Activated CD4-positive, alpha-beta T cell treated with anti-CD3 and anti-CD28 coated beads, Interleukin-2, amount 10 ng/mL, durations not matched to agents 7 days and 5 days (primary cell): ENCODE measurements at regions not wholly inside any gene's neighbourhood (a gene's known extent, or its start where the extent isn't known, plus 50 kb on each side); places are given as distances from the start of the nearest gene placed in this dataset.

Source experiments
- CTCF ChIA-PET: fragments of 350-600 bp; sonication (Branson Sonifier 250); formaldehyde crosslinking; loops from one replicate; lab custom pipeline; 2021; ENCODE audit warnings: antibody characterized with exemption; lab: Charles Lee
- POLR2A ChIA-PET: fragments of 350-600 bp; sonication (Branson Sonifier 250); formaldehyde crosslinking; loops from one replicate; lab custom pipeline; 2021; ENCODE audit warnings: antibody characterized with exemption; lab: Charles Lee
- DNase-seq: peaks from one replicate; pipeline ENCODE4 v3.0.0-alpha.2; 2020
- H3K27ac Mint-ChIP-seq: one replicate; pipeline ENCODE4 v1.8.0; 2021; ENCODE audit warnings: mild to moderate bottlenecking, moderate library complexity, mixed read lengths
- H3K27me3 Mint-ChIP-seq: one replicate; pipeline ENCODE4 v1.8.0; 2021; ENCODE audit warnings: mixed read lengths
- H3K36me3 Mint-ChIP-seq: one replicate; pipeline ENCODE4 v1.8.0; 2021; ENCODE audit warnings: low read depth, mixed read lengths
- H3K4me1 Mint-ChIP-seq: one replicate; pipeline ENCODE4 v1.8.0; 2021; ENCODE audit warnings: mixed read lengths
- H3K4me3 Mint-ChIP-seq: one replicate; pipeline ENCODE4 v1.8.0; 2021; ENCODE audit warnings: mild to moderate bottlenecking, moderate library complexity, mixed read lengths
- H3K9me3 Mint-ChIP-seq: one replicate; pipeline ENCODE4 v1.8.0; 2021; ENCODE audit warnings: mixed read lengths

DNA sequence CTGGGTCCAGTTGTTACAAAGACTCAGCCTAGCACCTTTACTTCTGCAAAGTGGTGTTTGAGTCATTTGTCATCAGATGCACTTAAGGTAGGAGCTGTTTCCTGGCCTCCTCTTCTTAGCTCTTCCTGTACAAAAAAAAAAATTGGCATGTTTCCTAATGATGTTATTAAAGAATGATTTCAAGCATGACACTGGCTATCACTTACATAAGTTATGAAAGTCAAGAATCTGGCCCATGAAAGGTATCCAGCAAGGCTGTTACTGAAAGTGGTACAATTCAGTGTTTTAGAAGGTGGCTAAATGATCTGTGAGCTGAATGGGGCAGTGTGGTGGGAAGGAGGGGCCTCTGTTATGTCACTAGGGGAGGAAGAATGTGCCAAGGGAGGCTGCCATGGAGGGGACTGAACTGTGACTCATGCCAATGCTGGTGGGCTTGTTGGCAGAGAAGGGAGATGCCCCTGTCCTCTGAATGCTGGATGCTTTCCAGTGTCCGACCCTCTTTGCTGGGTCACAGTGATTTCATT, 175.1 kb upstream of the MAP1B start:
- DNase-seq = no peak
- peaks cover under 1% of the 10 kb centered on the region for H3K9me3 Mint-ChIP-seq
- H3K4me1 Mint-ChIP-seq = no peaks in the 10 kb centered on the region
- H3K27ac Mint-ChIP-seq = no peak overlapping the region
- ChIA-PET CTCF (interaction anchor here (0.6 kb wide), 1 partner anchor 49 kb away, joined by 3 read pairs; no protein-coding TSS in a partner anchor), POLR2A (no interaction called here)
- no peak overlapping the region for H3K4me3 Mint-ChIP-seq
- H3K36me3 Mint-ChIP-seq = no peaks in the 10 kb centered on the region
- peaks cover 18% of the 10 kb centered on the region for H3K27me3 Mint-ChIP-seq

GRCh38 chr5:71932655-71933338, 174.5 kb upstream of the MAP1B start:
- ChIA-PET POLR2A (no interaction called here), CTCF (no interaction called here)
- no peak for DNase-seq

DNA sequence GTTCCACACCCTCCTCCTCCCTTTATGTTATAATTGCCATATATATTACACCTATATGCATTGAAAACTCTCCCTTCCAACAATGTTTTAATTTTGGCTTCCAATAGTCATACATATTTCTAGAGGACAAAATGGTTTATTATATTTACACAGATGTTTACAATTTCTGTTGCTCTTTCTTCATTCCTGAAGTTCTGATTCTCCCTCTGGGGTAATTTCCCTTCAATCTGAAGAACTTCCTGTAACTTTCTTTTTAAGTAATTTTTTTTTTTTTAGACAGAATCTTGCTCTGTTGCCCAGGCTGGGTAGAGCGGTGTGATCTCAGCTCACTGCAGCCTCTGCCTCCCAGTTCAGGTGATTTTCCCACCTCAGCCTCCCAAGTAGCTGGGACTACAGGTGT, 173.0 kb upstream of the MAP1B start:
- no peaks in the 10 kb centered on the region for H3K4me1 Mint-ChIP-seq
- CTCF ChIA-PET = no interaction called here
- DNase-seq = no peak
- H3K27me3 Mint-ChIP-seq = peaks cover 21% of the 10 kb centered on the region
- H3K4me3 Mint-ChIP-seq = no peak overlapping the region
- POLR2A ChIA-PET = no interaction called here
- no peaks in the 10 kb centered on the region for H3K9me3 Mint-ChIP-seq
- no peaks in the 10 kb centered on the region for H3K36me3 Mint-ChIP-seq
- no peak overlapping the region for H3K27ac Mint-ChIP-seq

More at GRCh38 chr5:71932655-71933338, 174.5 kb upstream of the MAP1B start:
- H3K27me3 Mint-ChIP-seq = peaks cover 19% of the 10 kb centered on the region
- no peak overlapping the region for H3K4me3 Mint-ChIP-seq
- no peaks in the 10 kb centered on the region for H3K36me3 Mint-ChIP-seq
- H3K27ac Mint-ChIP-seq = no peak overlapping the region
- no peaks in the 10 kb centered on the region for H3K9me3 Mint-ChIP-seq
- H3K4me1 Mint-ChIP-seq = no peaks in the 10 kb centered on the region

- POLR2A ChIA-PET = no interaction called here
- Mint-ChIP-seq H3K36me3 (no peaks in the 10 kb centered on the region), H3K27ac (no peak overlapping the region)
Measured at GRCh38 chr5:71937921-71938698, 169.2 kb upstream of the MAP1B start.

GRCh38 chr5:71938895-71939294, 168.4 kb upstream of the MAP1B start:
- ChIA-PET POLR2A (no interaction called here), CTCF (interaction anchor here (1.1 to 1.3 kb wide), 2 partner anchors 9 to 20 kb away, joined by 3 read pairs; no protein-coding TSS in a partner anchor)
- H3K9me3 Mint-ChIP-seq = no peaks in the 10 kb centered on the region
- no peak overlapping the region for H3K4me3 Mint-ChIP-seq
- DNase-seq = no peak
- H3K4me1 Mint-ChIP-seq = no peaks in the 10 kb centered on the region
- H3K27ac Mint-ChIP-seq = no peak overlapping the region
- H3K36me3 Mint-ChIP-seq = no peaks in the 10 kb centered on the region
- H3K27me3 Mint-ChIP-seq = peaks cover 16% of the 10 kb centered on the region

More at GRCh38 chr5:71937921-71938698, 169.2 kb upstream of the MAP1B start:
- H3K27me3 Mint-ChIP-seq = peaks cover 14% of the 10 kb centered on the region
- H3K4me3 Mint-ChIP-seq = no peak overlapping the region
- H3K4me1 Mint-ChIP-seq = no peaks in the 10 kb centered on the region
- CTCF ChIA-PET = interaction anchor here (1.1 to 1.3 kb wide), 2 partner anchors 10 to 21 kb away, joined by 3 read pairs; no protein-coding TSS in a partner anchor
- no peak for DNase-seq
- no peaks in the 10 kb centered on the region for H3K9me3 Mint-ChIP-seq

GRCh38 chr5:71939452-71940230, 167.6 kb upstream of the MAP1B start:
- Mint-ChIP-seq H3K4me3 (no peak overlapping the region), H3K27ac (no peak overlapping the region), H3K27me3 (peaks cover 16% of the 10 kb centered on the region), H3K36me3 (no peaks in the 10 kb centered on the region), H3K4me1 (no peaks in the 10 kb centered on the region), H3K9me3 (no peaks in the 10 kb centered on the region)
- ChIA-PET CTCF (no interaction called here), POLR2A (interaction anchor here (0.6 kb wide), 1 partner anchor 8 kb away, joined by 3 read pairs; no protein-coding TSS in a partner anchor)
- no peak for DNase-seq

GRCh38 chr5:71943874-71944273, 163.4 kb upstream of the MAP1B start:
- Mint-ChIP-seq H3K9me3 (peaks cover 6% of the 10 kb centered on the region), H3K4me1 (no peaks in the 10 kb centered on the region), H3K27me3 (peaks cover 10% of the 10 kb centered on the region), H3K27ac (no peak overlapping the region), H3K4me3 (no peak overlapping the region), H3K36me3 (no peaks in the 10 kb centered on the region)
- ChIA-PET CTCF (no interaction called here), POLR2A (no interaction called here)
- no peak for DNase-seq

- Mint-ChIP-seq H3K4me1 (no peaks in the 10 kb centered on the region), H3K9me3 (peaks cover 8% of the 10 kb centered on the region), H3K36me3 (no peaks in the 10 kb centered on the region), H3K27ac (no peak overlapping the region), H3K4me3 (no peak overlapping the region), H3K27me3 (peaks cover 10% of the 10 kb centered on the region)
- no peak for DNase-seq
- ChIA-PET POLR2A (no interaction called here), CTCF (no interaction called here)
Measured at GRCh38 chr5:71945436-71945835, 161.8 kb upstream of the MAP1B start.

- CTCF ChIA-PET = no interaction called here
- Mint-ChIP-seq H3K9me3 (peaks cover 8% of the 10 kb centered on the region), H3K4me3 (no peak overlapping the region), H3K36me3 (no peaks in the 10 kb centered on the region), H3K4me1 (no peaks in the 10 kb centered on the region), H3K27me3 (peaks cover 10% of the 10 kb centered on the region), H3K27ac (no peak overlapping the region)
- no peak for DNase-seq
- POLR2A ChIA-PET = no interaction called here
Measured at GRCh38 chr5:71946343-71947030, 160.8 kb upstream of the MAP1B start.

DNA sequence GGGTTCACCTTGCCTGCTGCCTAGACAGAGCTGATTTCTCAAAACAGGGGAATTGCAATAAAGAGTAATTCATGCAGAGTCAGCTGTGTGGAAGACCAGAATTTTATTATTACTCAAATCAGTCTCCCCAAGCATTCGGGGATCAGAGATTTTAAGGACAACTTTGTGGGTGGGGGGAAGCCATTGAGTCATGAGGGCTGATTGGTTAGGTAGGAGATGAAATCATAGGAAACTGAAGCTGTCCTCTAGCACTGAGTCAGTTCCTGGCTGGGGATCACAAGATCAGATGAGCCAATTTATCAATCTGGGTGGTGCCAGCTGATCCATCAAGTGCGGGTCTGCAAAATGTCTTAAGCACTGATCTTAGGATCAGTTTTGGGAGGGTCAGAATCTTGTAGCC, 159.1 kb upstream of the MAP1B start:
- H3K36me3 Mint-ChIP-seq = no peaks in the 10 kb centered on the region
- no peak overlapping the region for H3K27ac Mint-ChIP-seq
- peaks cover 8% of the 10 kb centered on the region for H3K9me3 Mint-ChIP-seq
- DNase-seq = no peak
- ChIA-PET POLR2A (interaction anchor here (0.6 kb wide), 1 partner anchor 8 kb away, joined by 3 read pairs; no protein-coding TSS in a partner anchor), CTCF (interaction anchor here (1.0 kb wide), 1 partner anchor 10 kb away, joined by 3 read pairs; no protein-coding TSS in a partner anchor)
- H3K4me1 Mint-ChIP-seq = no peaks in the 10 kb centered on the region
- H3K4me3 Mint-ChIP-seq = no peak overlapping the region
- H3K27me3 Mint-ChIP-seq = peaks cover 2% of the 10 kb centered on the region

- ChIA-PET CTCF (no interaction called here), POLR2A (no interaction called here)
- H3K27ac Mint-ChIP-seq = no peak overlapping the region
- no peak overlapping the region for H3K4me3 Mint-ChIP-seq
- peaks cover 2% of the 10 kb centered on the region for H3K27me3 Mint-ChIP-seq
- no peaks in the 10 kb centered on the region for H3K4me1 Mint-ChIP-seq
- no peak for DNase-seq
- no peaks in the 10 kb centered on the region for H3K36me3 Mint-ChIP-seq
- H3K9me3 Mint-ChIP-seq = peaks cover 8% of the 10 kb centered on the region
Measured at GRCh38 chr5:71949772-71950171, 157.5 kb upstream of the MAP1B start.

GRCh38 chr5:71953866-71954265, 153.4 kb upstream of the MAP1B start:
- CTCF ChIA-PET = no interaction called here
- Mint-ChIP-seq H3K4me1 (no peaks in the 10 kb centered on the region), H3K36me3 (no peaks in the 10 kb centered on the region), H3K27ac (no peak overlapping the region), H3K9me3 (peaks cover 2% of the 10 kb centered on the region), H3K4me3 (no peak overlapping the region), H3K27me3 (peaks cover 3% of the 10 kb centered on the region)
- POLR2A ChIA-PET = no interaction called here
- DNase-seq = no peak
